Spinal cord (tissue), 9 donors: ENCODE measurements at regions not wholly inside any gene's neighbourhood (a gene's known extent, or its start where the extent isn't known, plus 50 kb on each side); places are given as distances from the start of the nearest gene placed in this dataset.
A peak's percentile ranks its signal among the peaks of the same experiment; 100 is the strongest.

Experiments used
- DNase-seq, 6 donors: peaks; one replicate each; pipeline versions ENCODE4 v3.0.0 to v3.0.0-alpha.2; 2013 to 2015; ENCODE audit warnings: low spot score in 6 of 6, low read depth in 4 of 6
- H3K27ac ChIP-seq: one replicate; pipeline ENCODE4 v1.5.1; 2013; ENCODE audit warnings: low read depth, low read length, control low read depth
- H3K27me3 ChIP-seq: one replicate; pipeline ENCODE4 v1.6.1; 2013; ENCODE audit warnings: low read length; ENCODE audit not compliant: control insufficient read depth, insufficient read depth
- H3K36me3 ChIP-seq: one replicate; pipeline ENCODE4 v1.6.1; 2013; ENCODE audit warnings: low read length; ENCODE audit not compliant: control insufficient read depth, insufficient read depth
- H3K4me1 ChIP-seq: one replicate; pipeline ENCODE4 v1.6.1; 2013; ENCODE audit warnings: low read length; ENCODE audit not compliant: control insufficient read depth, insufficient read depth
- H3K4me3 ChIP-seq: one replicate; pipeline ENCODE4 v1.5.1; 2013; ENCODE audit warnings: low read depth, low read length, control low read depth
- H3K9me3 ChIP-seq: one replicate; pipeline ENCODE4 v1.6.1; 2013; ENCODE audit warnings: low read length; ENCODE audit not compliant: control insufficient read depth, insufficient read depth
- WGBS: methylation state at CpG from one replicate; pipeline ENCODE4 v1.1.5; 2013; ENCODE audit warnings: missing lambda C conversion rate; ENCODE audit not compliant: insufficient coverage; 5-methylcytosine and 5-hydroxymethylcytosine counted together
- donor health status: healthy.

- H3K4me1 ChIP-seq, result no peaks in the 10 kb centered on the region
- no peak for DNase-seq
- H3K27me3 ChIP-seq, result no peaks in the 10 kb centered on the region
- H3K27ac ChIP-seq, result no peak overlapping the region
- no peaks in the 10 kb centered on the region for H3K36me3 ChIP-seq
- H3K4me3 ChIP-seq, result no peak overlapping the region
- H3K9me3 ChIP-seq, result no peaks in the 10 kb centered on the region
Observed at GRCh38 chr18:10391506-10391905, 62.9 kb upstream of the APCDD1 start.

DNA sequence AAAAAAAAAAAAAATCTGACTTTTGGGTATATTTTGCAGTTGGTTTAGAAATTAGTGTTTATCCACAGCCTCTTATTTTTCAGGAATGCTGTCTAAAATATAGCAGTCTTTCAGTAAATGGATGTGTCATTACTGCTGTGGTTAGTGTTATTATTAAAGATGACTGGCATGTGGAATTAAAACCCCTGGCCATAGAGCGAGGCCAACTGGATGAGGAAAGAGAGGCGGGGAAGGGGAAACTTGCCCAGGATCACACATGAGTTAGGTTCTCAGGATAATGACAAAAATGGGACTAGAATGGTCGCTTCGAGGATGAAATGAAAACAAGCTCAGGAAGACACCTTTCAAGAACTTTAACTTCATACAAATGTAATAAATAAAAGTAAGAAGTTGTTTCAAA is 57.4 kb upstream of the APCDD1 start:
- Histone ChIP-seq H3K27ac (no peak overlapping the region), H3K9me3 (no peaks in the 10 kb centered on the region), H3K27me3 (no peaks in the 10 kb centered on the region), H3K36me3 (no peaks in the 10 kb centered on the region), H3K4me3 (no peak overlapping the region), H3K4me1 (peaks cover 14% of the 10 kb centered on the region)
- no peak for DNase-seq
- 100% methylated on average over 2 of the region's 4 CpGs for WGBS

- no CpG with 5 or more reads among the region's 3 CpGs for WGBS
- Histone ChIP-seq H3K27ac (peak overlapping the region; percentile 17), H3K4me1 (peaks cover 29% of the 10 kb centered on the region), H3K9me3 (no peaks in the 10 kb centered on the region), H3K27me3 (no peaks in the 10 kb centered on the region), H3K36me3 (no peaks in the 10 kb centered on the region), H3K4me3 (no peak overlapping the region)
- peak in 3 of 6 donors; percentile 57 to 93 (median 92) for DNase-seq
Observed at GRCh38 chr18:10398571-10398970, 55.9 kb upstream of the APCDD1 start.

- Histone ChIP-seq H3K36me3 (no peaks in the 10 kb centered on the region), H3K9me3 (no peaks in the 10 kb centered on the region), H3K4me3 (no peak overlapping the region), H3K27me3 (no peaks in the 10 kb centered on the region), H3K4me1 (peaks cover 38% of the 10 kb centered on the region), H3K27ac (no peak overlapping the region)
- DNase-seq, result no peak
- no CpG with 5 or more reads among the region's 5 CpGs for WGBS
Observed at GRCh38 chr18:10399465-10399864, 55.0 kb upstream of the APCDD1 start.

- Histone ChIP-seq H3K36me3 (no peaks in the 10 kb centered on the region), H3K4me1 (peaks cover 45% of the 10 kb centered on the region), H3K9me3 (no peaks in the 10 kb centered on the region), H3K27me3 (no peaks in the 10 kb centered on the region), H3K27ac (peak overlapping the region; percentile 25), H3K4me3 (no peak overlapping the region)
- DNase-seq, result no peak
- 45% methylated on average over 5 of the region's 11 CpGs for WGBS
Observed at GRCh38 chr18:10400534-10401307, 53.7 kb upstream of the APCDD1 start.

GRCh38 chr18:10401521-10401920 is 52.9 kb upstream of the APCDD1 start:
- 33% methylated on average over 1 of the region's 5 CpGs for WGBS
- no peak overlapping the region for H3K4me3 ChIP-seq
- no peaks in the 10 kb centered on the region for H3K9me3 ChIP-seq
- no peaks in the 10 kb centered on the region for H3K27me3 ChIP-seq
- peak in 2 of 6 donors; percentile 52 to 74 for DNase-seq
- no peaks in the 10 kb centered on the region for H3K36me3 ChIP-seq
- peak overlapping the region; percentile 80 for H3K27ac ChIP-seq
- H3K4me1 ChIP-seq, result peaks cover 53% of the 10 kb centered on the region

DNA sequence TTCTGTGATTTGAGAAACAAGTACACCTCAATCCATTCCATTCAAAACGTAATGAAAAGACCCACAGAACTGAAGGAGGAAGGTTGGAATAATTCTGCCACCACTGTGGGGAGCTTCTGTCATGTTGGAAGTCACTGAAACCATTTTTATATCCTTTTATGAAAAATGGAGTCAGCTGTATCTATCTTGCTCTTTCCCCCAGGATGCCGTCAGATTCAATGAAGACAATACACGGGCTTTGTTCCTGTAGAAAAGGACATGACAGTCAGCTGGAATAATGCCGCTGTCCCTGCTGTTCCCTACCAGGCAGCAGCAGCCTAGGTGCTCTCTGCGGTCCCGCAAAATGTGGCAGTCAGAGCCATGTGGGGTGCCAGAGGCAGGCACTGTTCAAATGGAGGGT is 52.5 kb upstream of the APCDD1 start:
- H3K4me1 ChIP-seq, result peaks cover 55% of the 10 kb centered on the region

DNA sequence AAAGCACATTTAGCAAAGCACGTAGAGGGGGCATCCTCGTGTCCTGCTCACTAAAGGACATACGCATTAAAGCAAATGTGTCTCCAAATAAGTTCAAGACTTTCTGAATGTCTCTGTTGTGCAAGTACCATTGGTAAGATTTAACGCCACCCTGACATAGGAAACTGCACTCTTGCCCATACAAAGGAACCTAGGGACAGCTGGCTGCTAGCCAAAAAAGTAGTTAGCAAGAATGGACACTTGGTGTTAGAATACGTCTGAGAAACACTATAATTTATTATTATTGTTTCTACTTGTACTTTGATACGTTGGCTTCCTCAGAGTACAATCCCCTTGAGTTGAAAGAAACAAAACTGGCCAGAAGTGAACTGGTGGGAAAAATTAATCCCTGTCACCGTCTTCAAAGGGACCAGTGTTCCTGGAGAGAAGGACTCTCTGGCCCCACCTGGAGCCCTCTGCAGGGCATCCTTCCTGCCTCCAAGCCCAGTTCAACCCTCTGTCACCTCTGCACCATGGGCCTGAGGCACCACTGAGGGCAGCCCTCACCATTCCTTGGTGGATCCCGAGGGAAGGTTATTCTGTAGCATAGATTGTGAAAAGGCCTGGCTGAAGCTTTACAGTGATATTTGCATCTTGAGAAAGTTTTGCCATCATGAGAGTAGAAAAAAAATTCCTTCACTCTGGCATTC is 51.4 kb upstream of the APCDD1 start:
- peak overlapping the region; percentile 80 for H3K27ac ChIP-seq
- H3K4me1 ChIP-seq, result peaks cover 55% of the 10 kb centered on the region
- peak in 3 of 6 donors; percentile 42 to 83 (median 67) for DNase-seq
- WGBS, result 15% methylated on average over 3 of the region's 8 CpGs
- no peaks in the 10 kb centered on the region for H3K27me3 ChIP-seq
- no peaks in the 10 kb centered on the region for H3K9me3 ChIP-seq
- H3K4me3 ChIP-seq, result no peak overlapping the region
- H3K36me3 ChIP-seq, result no peaks in the 10 kb centered on the region

More for the DNA sequence above, 52.5 kb upstream of the APCDD1 start:
- 27% methylated on average over 5 of the region's 6 CpGs for WGBS
- H3K36me3 ChIP-seq, result no peaks in the 10 kb centered on the region
- no peak overlapping the region for H3K4me3 ChIP-seq
- no peaks in the 10 kb centered on the region for H3K9me3 ChIP-seq
- H3K27me3 ChIP-seq, result no peaks in the 10 kb centered on the region
- DNase-seq, result peak in 2 of 6 donors; percentile 28 to 58
- peak overlapping the region; percentile 80 for H3K27ac ChIP-seq

- Histone ChIP-seq H3K27ac (peak overlapping the region; percentile 80), H3K9me3 (no peaks in the 10 kb centered on the region), H3K4me3 (no peak overlapping the region), H3K4me1 (peaks cover 55% of the 10 kb centered on the region), H3K36me3 (no peaks in the 10 kb centered on the region), H3K27me3 (no peaks in the 10 kb centered on the region)
- WGBS, result 17% methylated on average over 9 of the region's 11 CpGs
- DNase-seq, result peak in 5 of 6 donors; percentile 66 to 94 (median 76)
Observed at GRCh38 chr18:10403708-10404107, 50.7 kb upstream of the APCDD1 start.

- Histone ChIP-seq H3K4me1 (peaks cover 55% of the 10 kb centered on the region), H3K27me3 (no peaks in the 10 kb centered on the region), H3K4me3 (peak overlapping the region; percentile 2), H3K27ac (peak overlapping the region; percentile 80), H3K9me3 (no peaks in the 10 kb centered on the region), H3K36me3 (no peaks in the 10 kb centered on the region)
- peak in 5 of 6 donors; percentile 67 to 94 (median 81) for DNase-seq
- 32% methylated on average over 7 of the region's 9 CpGs for WGBS
Observed at GRCh38 chr18:10404168-10404567, 50.3 kb upstream of the APCDD1 start.
